SK-N-SH treated with all-trans-retinoic acid at 6 μM for 48 hours (cell line): ENCODE measurements at regions not wholly inside any gene's neighbourhood (a gene's known extent, or its start where the extent isn't known, plus 50 kb on each side); places are given as distances from the start of the nearest gene placed in this dataset.

ENCODE experiments used
- ATAC-seq: fragments of 200-7000 bp; cut with Tn5 transposase; 3 replicates; pipeline ENCODE4 v1.9.1; 2020; ENCODE audit warnings: mild to moderate bottlenecking, moderate library complexity
- BACH2 ChIP-seq: fragments of 250-450 bp; sonication (Bioruptor Pico); IDR thresholded peaks from 2 replicates; pipeline ENCODE4 v1.9.0; 2021; ENCODE audit warnings: mild to moderate bottlenecking, borderline replicate concordance
- CSDC2 ChIP-seq: fragments of 250-450 bp; sonication (Bioruptor Pico); IDR thresholded peaks from 2 replicates; pipeline ENCODE4 v1.5.0; 2020; ENCODE audit warnings: mild to moderate bottlenecking, moderate library complexity
- ESRRG ChIP-seq: fragments of 250-450 bp; sonication (Bioruptor Pico); IDR thresholded peaks from 2 replicates; pipeline ENCODE4 v1.6.1; 2021; ENCODE audit warnings: mild to moderate bottlenecking
- ISL1 ChIP-seq: fragments of 250-450 bp; sonication (Bioruptor Pico); IDR thresholded peaks from 2 replicates; pipeline ENCODE4 v2.1.2; 2022; ENCODE audit warnings: mild to moderate bottlenecking, moderate library complexity
- PPARA ChIP-seq: fragments of 250-450 bp; sonication (Bioruptor Pico); IDR thresholded peaks from 2 replicates; pipeline ENCODE4 v1.5.0; 2020; ENCODE audit warnings: mild to moderate bottlenecking, borderline replicate concordance
- RARB ChIP-seq: fragments of 250-450 bp; sonication (Bioruptor Pico); IDR thresholded peaks from 2 replicates; pipeline ENCODE4 v1.8.0; 2021; ENCODE audit warnings: mild to moderate bottlenecking, moderate library complexity
- SNAI2 ChIP-seq: fragments of 250-450 bp; sonication (Bioruptor Pico); IDR thresholded peaks from 2 replicates; pipeline ENCODE4 v1.5.0; 2020; ENCODE audit warnings: mild to moderate bottlenecking, moderate library complexity
- ZC3H10 ChIP-seq: fragments of 250-450 bp; sonication (Bioruptor Pico); IDR thresholded peaks from 2 replicates; pipeline ENCODE4 v1.5.1; 2021; ENCODE audit warnings: mild to moderate bottlenecking, moderate library complexity
- ZFP3 ChIP-seq: fragments of 250-450 bp; sonication (Bioruptor Pico); IDR thresholded peaks from 2 replicates; pipeline ENCODE4 v1.5.0; 2020; ENCODE audit warnings: mild to moderate bottlenecking, moderate library complexity
- ZNF565 ChIP-seq: fragments of 450-650 bp; formaldehyde crosslinking; conservative IDR thresholded peaks from 2 replicates; pipeline ENCODE4 v1.5.0; 2020; ENCODE audit warnings: low read depth, mild to moderate bottlenecking, moderate library complexity
- ZNF70 ChIP-seq: fragments of 450-650 bp; formaldehyde crosslinking; IDR thresholded peaks from 2 replicates; pipeline ENCODE4 v1.5.0; 2020; ENCODE audit warnings: mild to moderate bottlenecking, moderate library complexity
- TF ChIP-seq, protein P1 (sequence below): fragments of 250-450 bp; sonication (Bioruptor Pico); IDR thresholded peaks from 2 replicates; pipeline ENCODE4 v1.8.0; 2020; ENCODE audit warnings: mild to moderate bottlenecking, moderate library complexity, borderline replicate concordance
- TF ChIP-seq, protein P2 (sequence below): fragments of 250-450 bp; sonication (Bioruptor Pico); IDR thresholded peaks from 2 replicates; pipeline ENCODE4 v1.5.1; 2020; ENCODE audit warnings: low read depth, mild to moderate bottlenecking, moderate library complexity
- TF ChIP-seq, protein P3 (sequence below): fragments of 250-450 bp; sonication (Bioruptor Pico); IDR thresholded peaks from 2 replicates; pipeline ENCODE4 v1.8.0; 2021; ENCODE audit warnings: low read depth, mild to moderate bottlenecking, moderate library complexity, borderline replicate concordance
- TF ChIP-seq, protein P4 (sequence below): fragments of 250-450 bp; sonication (Bioruptor Pico); IDR thresholded peaks from 2 replicates; pipeline ENCODE4 v1.5.0; 2020; ENCODE audit warnings: mild to moderate bottlenecking, moderate library complexity
- TF ChIP-seq, protein P5 (sequence below): fragments of 250-450 bp; sonication (Bioruptor Pico); IDR thresholded peaks from 2 replicates; pipeline ENCODE4 v1.5.1; 2021; ENCODE audit warnings: mild to moderate bottlenecking, moderate library complexity

DNA sequence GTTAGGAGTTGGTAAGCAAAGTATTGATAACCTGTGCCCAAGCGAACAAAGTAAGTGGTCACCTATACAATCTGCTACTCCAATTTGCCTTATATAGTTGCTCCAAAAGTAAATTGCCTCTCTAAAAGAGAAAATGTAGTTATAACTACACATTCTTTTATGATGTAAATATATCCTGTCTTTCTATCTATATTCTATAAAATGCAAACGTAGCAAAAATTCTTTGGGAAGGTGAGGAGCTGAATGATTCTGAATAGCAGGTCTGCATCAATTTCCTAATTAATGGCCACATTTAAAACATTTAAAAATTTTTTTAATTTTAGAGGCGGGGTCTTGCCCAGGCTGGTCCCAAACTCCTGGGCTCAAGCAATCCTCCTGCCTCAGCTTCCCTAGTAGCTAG is 64.2 kb upstream of the ASIP start:
- no peak for ATAC-seq
- TF ChIP-seq ZC3H10 (CRISPR knock-in tag) = no peak
- TF ChIP-seq, protein P1, sequence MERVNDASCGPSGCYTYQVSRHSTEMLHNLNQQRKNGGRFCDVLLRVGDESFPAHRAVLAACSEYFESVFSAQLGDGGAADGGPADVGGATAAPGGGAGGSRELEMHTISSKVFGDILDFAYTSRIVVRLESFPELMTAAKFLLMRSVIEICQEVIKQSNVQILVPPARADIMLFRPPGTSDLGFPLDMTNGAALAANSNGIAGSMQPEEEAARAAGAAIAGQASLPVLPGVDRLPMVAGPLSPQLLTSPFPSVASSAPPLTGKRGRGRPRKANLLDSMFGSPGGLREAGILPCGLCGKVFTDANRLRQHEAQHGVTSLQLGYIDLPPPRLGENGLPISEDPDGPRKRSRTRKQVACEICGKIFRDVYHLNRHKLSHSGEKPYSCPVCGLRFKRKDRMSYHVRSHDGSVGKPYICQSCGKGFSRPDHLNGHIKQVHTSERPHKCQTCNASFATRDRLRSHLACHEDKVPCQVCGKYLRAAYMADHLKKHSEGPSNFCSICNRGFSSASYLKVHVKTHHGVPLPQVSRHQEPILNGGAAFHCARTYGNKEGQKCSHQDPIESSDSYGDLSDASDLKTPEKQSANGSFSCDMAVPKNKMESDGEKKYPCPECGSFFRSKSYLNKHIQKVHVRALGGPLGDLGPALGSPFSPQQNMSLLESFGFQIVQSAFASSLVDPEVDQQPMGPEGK (CRISPR knock-in tag) = no peak
- TF ChIP-seq ZNF565 = no peak
- TF ChIP-seq SNAI2 (CRISPR knock-in tag) = no peak
- TF ChIP-seq, protein P2, sequence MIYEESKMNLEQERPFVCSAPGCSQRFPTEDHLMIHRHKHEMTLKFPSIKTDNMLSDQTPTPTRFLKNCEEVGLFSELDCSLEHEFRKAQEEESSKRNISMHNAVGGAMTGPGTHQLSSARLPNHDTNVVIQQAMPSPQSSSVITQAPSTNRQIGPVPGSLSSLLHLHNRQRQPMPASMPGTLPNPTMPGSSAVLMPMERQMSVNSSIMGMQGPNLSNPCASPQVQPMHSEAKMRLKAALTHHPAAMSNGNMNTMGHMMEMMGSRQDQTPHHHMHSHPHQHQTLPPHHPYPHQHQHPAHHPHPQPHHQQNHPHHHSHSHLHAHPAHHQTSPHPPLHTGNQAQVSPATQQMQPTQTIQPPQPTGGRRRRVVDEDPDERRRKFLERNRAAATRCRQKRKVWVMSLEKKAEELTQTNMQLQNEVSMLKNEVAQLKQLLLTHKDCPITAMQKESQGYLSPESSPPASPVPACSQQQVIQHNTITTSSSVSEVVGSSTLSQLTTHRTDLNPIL (CRISPR knock-in tag) = no peak
- no peak for TF ChIP-seq ISL1 (CRISPR knock-in tag)
- no peak for TF ChIP-seq BACH2 (CRISPR knock-in tag)
- TF ChIP-seq, protein P3, sequence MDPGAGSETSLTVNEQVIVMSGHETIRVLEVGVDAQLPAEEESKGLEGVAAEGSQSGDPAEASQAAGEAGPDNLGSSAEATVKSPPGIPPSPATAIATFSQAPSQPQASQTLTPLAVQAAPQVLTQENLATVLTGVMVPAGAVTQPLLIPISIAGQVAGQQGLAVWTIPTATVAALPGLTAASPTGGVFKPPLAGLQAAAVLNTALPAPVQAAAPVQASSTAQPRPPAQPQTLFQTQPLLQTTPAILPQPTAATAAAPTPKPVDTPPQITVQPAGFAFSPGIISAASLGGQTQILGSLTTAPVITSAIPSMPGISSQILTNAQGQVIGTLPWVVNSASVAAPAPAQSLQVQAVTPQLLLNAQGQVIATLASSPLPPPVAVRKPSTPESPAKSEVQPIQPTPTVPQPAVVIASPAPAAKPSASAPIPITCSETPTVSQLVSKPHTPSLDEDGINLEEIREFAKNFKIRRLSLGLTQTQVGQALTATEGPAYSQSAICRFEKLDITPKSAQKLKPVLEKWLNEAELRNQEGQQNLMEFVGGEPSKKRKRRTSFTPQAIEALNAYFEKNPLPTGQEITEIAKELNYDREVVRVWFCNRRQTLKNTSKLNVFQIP = no peak

DNA sequence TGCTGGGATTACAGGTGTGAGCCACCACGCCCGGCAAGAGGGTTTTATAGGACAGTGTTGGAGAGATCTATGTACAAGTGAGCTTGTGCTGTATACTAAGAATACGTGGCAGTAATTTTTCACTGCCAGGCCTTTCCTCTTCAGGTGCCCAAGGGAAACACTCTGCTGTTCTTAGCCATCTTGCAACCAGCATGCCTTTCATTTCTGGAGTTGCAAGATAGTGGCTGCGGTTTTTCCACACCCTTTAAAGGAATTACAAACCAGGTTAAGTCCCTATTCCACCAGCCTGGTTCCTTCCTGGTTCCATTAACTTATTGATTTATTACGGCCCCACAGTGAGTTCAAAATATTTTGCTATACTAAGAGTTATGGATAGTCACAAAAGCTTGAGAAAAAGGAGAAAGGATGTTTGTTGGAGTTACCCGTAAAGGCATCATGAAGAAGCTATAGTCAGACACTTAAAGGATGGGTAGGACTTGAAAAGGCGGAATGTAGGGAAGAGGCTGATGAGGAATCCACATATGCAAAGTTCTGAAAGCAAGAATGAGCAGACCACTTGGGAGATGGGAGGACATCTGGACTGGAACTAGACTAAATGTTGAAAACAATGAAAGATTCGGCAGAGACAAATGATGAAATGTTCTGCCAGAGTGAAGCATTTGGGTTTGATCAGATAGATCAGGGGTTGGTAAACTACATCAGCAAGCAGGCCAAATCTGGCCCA is 61.4 kb upstream of the ASIP start:
- TF ChIP-seq, protein P3 = no peak
- TF ChIP-seq, protein P2 (CRISPR knock-in tag) = no peak
- TF ChIP-seq ESRRG (CRISPR knock-in tag) (no peak), PPARA (no peak), RARB (CRISPR knock-in tag) (no peak), ZNF70 (CRISPR knock-in tag) (no peak), CSDC2 (CRISPR knock-in tag) (no peak), ZFP3 (CRISPR knock-in tag) (no peak), BACH2 (CRISPR knock-in tag) (no peak), ZC3H10 (CRISPR knock-in tag) (no peak)
- TF ChIP-seq, protein P4, sequence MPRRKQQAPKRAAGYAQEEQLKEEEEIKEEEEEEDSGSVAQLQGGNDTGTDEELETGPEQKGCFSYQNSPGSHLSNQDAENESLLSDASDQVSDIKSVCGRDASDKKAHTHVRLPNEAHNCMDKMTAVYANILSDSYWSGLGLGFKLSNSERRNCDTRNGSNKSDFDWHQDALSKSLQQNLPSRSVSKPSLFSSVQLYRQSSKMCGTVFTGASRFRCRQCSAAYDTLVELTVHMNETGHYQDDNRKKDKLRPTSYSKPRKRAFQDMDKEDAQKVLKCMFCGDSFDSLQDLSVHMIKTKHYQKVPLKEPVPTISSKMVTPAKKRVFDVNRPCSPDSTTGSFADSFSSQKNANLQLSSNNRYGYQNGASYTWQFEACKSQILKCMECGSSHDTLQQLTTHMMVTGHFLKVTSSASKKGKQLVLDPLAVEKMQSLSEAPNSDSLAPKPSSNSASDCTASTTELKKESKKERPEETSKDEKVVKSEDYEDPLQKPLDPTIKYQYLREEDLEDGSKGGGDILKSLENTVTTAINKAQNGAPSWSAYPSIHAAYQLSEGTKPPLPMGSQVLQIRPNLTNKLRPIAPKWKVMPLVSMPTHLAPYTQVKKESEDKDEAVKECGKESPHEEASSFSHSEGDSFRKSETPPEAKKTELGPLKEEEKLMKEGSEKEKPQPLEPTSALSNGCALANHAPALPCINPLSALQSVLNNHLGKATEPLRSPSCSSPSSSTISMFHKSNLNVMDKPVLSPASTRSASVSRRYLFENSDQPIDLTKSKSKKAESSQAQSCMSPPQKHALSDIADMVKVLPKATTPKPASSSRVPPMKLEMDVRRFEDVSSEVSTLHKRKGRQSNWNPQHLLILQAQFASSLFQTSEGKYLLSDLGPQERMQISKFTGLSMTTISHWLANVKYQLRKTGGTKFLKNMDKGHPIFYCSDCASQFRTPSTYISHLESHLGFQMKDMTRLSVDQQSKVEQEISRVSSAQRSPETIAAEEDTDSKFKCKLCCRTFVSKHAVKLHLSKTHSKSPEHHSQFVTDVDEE (CRISPR knock-in tag) = no peak
- TF ChIP-seq, protein P5, sequence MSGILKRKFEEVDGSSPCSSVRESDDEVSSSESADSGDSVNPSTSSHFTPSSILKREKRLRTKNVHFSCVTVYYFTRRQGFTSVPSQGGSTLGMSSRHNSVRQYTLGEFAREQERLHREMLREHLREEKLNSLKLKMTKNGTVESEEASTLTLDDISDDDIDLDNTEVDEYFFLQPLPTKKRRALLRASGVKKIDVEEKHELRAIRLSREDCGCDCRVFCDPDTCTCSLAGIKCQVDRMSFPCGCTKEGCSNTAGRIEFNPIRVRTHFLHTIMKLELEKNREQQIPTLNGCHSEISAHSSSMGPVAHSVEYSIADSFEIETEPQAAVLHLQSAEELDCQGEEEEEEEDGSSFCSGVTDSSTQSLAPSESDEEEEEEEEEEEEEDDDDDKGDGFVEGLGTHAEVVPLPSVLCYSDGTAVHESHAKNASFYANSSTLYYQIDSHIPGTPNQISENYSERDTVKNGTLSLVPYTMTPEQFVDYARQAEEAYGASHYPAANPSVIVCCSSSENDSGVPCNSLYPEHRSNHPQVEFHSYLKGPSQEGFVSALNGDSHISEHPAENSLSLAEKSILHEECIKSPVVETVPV (CRISPR knock-in tag) = no peak
- no peak for ATAC-seq
